HG03575 (cell line): ENCODE measurements at regions not wholly inside any gene's neighbourhood (a gene's known extent, or its start where the extent isn't known, plus 50 kb on each side); places are given as distances from the start of the nearest gene placed in this dataset.

Experiments used
- ATAC-seq: cut with Tn5 transposase; IDR thresholded peaks from one replicate; pipeline ENCODE4 v1.9.1; 2021; ENCODE audit not compliant: unreplicated experiment, insufficient number of reproducible peaks, low FRiP score; ENCODE audit errors: extremely low read depth

DNA sequence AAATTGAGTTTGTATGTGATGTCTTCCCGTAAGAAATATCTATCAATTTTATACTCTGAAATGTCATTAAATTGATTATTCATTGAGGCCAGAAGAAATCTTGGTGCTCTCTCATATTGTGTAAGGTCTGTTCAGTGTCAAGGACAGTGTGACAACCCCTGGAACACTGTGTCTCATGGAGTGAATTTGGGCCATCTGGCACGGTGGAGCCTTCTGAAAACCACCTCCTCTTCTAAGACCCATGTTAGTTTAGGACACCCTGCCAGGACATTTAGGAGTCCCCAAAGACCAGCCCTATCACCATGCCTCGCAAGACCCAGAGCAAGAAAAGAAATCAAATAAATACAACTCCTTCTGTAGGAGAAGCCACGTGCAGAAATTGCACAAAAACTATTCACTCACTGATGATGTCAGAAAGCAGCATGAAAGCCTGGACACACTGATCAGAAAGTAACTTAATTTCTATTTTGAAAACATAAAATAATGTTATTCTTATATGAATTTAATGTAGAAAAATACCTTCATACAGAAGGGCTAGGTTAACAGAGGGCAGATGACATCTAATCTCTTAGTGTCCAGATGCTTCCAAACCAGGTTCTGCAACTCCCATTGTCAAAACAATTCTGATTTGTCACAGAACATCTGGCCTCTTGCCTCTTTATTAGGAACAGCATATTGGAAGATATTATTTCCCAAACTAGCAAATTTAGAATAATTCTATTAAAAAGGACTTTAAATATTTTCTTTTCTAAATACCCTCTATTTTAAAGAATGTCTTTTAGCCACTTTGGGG, 298.8 kb downstream of the NR2F1-AS1 start:
- no peak for ATAC-seq

DNA sequence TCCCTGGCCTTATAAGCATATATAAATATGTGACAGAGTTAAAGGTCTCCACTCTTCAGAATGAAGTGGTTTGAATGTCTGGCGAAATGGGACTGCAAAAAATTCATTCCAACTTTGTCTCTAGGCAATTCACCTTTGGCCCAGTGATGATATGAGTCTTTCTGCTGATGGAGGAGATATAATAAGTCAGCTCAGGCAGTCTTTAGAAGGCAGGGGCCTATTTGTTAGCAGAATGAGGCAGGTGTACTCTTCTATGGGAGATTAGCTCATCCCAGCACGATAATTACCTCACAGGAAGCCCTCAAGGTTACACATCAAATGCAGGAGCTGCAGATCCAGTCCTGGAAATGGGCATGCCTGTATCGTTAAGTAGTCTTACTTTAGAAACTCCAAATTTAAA, 300.5 kb downstream of the NR2F1-AS1 start:
- no peak for ATAC-seq

DNA sequence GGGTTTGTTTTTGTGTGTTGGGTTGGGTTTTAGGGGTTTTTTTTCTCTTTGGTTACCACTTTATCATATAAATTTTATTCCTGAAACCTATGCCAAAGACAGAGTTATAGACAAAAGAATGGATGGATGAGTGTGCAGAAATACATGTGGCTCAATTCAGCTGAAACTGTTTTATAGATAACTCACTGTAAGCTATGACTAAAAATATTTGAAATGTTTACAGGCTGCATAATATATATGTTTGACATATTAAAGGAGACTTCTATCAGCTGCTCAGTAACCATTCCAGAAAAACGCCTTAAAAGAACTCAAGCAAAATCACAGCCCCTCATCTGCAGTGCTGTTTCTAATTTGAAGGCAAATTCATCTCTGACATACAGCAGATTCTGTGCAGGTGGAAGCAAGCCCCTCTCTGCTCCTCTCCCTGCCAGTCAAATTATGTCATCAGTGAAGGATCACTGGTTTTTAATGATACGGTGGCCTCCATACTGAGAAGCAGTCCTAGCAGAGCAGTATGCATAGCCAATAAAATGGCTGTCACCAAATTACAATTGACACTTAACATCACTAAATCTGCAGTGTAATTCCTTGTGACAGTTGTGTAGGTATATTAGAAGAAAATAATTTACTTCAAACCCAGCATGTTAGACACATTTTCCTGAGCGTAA, 301.6 kb downstream of the NR2F1-AS1 start:
- no peak for ATAC-seq

DNA sequence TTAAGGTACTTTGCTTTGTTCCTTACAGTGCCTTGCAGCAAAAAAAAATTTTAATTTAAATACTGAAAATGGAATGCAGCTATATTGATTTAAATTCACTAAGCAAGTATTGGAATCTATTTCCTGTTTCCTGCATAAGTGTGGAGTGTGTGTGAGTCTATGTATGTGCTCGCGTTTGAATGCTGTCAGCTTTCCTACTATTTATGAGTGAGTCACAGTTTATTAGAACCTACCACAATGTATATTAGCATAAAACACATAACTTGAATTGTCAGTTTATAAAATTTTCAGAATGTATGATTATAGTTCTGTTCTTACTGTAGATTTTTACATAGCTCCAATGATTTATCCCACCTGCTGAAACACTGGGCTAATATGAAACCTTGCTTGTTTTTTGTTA, 302.1 kb downstream of the NR2F1-AS1 start:
- no peak for ATAC-seq

DNA sequence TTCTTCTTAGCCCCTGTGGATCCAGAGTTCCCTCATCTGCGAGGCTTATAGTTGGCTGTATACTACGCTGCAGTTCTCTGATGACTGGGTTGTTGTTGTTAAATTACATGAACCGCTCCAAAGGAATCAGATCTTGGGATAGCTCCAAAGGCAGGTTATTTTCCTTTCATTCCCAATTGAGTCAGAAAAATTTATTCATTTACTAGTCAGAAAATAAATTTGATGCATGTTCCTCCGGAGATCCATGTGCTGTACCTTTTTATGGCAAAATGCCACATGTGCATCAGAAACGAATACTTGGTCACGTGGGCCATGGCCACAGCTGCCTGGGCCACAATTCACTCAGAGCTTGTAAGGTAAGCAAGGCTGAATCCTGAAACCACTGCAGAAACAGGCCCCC, 304.0 kb downstream of the NR2F1-AS1 start:
- no peak for ATAC-seq

DNA sequence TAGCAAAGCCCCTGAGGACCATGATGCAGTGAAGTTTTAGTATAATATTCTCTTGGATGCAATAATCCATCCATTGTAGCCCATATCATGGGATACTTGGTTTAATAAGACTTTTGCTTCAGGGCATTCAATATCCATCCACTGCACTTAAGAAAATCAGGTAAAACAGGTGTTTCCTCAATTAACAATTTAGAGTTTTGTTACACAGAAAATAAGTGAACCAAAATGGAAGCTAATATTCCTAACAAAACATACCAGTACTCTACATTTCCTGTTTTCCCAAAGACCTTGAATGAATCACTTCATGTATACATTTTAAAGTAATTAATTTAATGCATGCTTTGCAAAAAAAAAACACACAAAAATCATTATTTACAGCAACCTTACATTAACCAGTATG, 305.6 kb downstream of the NR2F1-AS1 start:
- ATAC-seq: no peak

DNA sequence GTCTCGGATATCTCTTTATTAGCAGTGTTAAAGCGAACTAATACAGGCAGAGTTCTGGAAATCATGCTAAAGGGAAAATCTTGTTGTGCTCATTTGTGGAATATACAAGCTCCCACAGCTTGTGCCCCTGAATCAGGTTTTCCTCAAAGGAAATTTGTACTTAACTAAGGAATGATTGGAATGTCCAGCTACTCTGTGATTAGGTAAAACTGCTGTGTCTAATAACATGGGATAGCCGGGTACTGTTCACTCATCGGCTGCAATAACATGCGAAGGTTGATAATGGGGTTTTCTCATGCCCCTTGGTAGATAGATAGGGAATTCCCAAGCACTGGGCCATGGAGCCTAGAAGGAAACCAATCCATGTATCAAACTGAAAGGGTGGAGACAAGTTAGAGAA, 306.7 kb downstream of the NR2F1-AS1 start:
- ATAC-seq: no peak

DNA sequence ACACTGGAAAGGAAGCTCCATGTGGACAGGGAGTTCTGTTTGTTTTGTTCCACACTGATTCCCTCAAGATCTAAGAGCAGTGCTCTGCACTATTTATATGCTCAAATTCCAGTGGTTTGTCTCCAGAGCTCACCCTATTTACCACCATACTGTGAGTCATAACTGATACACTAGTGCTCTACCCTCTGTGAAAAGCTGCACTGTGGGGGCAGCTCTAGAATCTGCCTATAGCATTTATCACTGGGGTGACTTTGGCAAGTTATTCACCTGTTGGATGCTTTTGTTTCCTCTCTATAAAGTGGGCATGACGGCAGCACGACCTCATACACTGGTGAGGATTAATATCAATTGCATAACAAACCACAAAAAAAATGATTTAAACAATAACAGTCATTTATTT, 307.8 kb downstream of the NR2F1-AS1 start:
- ATAC-seq: no peak

DNA sequence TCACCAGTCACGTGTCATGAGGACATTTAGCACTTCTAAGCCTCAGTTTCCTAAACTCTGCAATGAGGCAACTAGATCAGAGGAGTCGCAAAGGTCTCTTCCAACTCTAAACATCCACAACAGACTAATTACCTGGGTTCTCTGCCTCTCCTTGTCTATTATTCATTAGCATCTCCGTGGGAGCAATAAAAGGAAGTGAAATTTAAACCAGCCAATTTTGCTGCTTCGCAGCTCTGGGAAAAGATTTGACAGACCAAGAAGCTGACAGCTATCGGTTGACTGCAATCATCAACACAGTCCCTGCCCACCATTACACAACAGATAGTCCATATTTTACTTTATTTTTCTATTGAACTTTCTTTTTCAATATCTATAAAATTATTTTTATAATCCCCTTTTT, 308.9 kb downstream of the NR2F1-AS1 start:
- ATAC-seq: no peak

DNA sequence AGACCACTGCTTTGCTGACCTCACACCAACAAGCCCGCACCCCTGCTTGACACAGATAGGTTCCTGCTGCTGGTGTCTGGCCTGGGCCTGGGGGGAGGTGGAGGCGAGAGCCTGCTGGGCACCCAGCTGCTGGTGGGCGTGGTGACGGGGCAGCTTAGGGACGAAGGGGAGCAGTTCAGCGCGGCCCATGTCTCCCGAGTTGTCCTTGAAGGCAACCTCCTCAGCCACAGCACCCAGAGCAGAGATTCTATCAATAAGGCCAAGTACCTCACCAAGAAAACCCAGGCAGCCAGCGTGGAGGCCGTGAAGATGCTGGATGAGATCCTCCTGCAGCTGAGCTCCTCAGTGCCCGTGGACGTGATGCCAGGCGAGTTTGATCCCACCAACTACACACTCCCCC, 313.3 kb downstream of the NR2F1-AS1 start:
- no peak for ATAC-seq

DNA sequence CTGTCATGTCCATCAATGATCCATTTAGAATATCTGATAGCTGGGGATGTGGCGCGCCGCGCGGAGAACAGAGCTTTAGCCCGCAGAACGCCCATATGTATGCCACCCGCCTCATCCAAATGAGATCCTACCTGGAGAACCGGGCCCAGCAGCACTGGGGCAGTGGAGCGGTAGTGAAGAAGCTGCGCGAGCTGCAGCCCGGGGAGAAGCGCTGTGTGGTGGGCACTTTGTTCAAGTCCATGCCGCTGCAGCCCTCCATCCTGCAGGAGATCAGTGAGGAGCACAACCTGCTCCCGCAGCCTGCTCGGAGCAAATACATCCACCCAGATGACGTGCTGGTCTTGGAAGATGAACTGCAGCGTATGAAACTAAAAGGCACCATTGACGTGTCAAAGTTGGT, 313.7 kb downstream of the NR2F1-AS1 start:
- no peak for ATAC-seq

DNA sequence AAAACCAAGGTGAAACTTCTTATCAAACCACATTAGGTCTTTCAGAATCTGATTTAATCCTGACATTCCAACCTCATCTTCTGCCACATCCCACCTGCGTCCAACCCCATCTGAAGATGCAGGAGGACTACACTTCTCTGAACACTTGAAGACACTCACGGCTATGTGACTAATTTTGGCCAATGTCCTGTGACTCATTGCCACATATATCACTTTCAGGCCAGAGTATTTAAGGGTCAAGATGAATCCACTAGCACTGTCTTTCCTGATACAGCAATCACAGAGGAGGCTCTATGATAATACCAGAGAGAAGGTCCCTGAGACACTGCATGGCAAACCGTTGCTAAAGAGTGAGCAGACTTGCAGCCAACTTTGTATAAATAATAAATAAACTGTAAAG, 323.4 kb downstream of the NR2F1-AS1 start:
- no peak for ATAC-seq

DNA sequence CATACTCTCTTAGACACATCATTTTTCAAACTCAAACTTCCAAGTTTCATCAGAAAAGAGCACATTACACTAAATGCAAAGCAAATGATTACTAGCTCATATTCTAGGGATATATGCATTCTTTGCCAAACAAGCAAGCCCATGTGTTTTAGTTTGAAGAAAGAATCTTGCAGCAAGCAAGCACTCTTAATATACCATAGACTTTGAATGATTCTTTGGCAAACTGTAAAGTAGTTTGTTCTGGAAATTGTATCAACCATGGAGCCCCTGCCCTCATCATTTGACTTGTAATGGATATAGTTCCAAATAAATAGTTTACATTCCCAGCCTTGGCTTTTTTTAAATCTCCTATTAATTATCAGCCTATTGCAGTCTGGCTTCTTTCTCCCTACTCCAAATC, 325.2 kb downstream of the NR2F1-AS1 start:
- no peak for ATAC-seq

DNA sequence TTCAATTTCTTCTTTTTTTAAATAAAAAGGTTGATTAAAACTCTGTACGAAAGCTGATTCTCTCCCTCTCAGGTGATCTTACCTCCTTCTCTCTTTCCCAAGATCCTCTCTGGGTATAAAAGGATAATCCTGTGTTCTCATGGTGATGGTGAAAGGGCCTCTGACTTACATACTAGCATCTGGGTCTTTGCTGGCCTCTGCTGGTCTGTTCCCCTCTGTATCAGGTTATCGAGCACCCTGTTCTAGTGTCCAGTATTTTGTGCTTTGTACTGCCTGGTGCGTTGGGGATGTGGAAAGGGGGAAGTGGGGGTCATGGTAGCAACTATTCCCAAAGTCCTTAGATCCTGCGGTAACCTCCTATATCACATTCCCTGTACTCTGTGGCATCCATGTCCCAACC, 328.9 kb downstream of the NR2F1-AS1 start:
- no peak for ATAC-seq

DNA sequence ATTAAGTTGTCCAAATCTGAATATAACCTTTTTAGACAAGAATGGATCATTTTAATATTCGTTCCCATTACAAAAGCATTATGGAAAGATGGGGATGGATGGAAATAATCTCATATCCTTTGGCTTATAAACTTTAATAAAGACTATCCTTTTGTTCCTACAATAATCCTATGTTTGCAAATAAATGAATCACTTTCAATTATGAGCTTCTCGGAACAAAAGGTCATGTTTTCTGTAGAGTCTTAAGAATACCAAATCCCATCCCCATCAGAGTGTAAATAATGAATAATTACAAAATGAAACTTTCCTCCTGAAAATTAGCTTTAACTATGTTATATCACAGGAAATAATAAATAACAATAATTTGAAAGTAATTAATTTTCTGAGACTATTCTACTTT, 329.7 kb downstream of the NR2F1-AS1 start:
- no peak for ATAC-seq

DNA sequence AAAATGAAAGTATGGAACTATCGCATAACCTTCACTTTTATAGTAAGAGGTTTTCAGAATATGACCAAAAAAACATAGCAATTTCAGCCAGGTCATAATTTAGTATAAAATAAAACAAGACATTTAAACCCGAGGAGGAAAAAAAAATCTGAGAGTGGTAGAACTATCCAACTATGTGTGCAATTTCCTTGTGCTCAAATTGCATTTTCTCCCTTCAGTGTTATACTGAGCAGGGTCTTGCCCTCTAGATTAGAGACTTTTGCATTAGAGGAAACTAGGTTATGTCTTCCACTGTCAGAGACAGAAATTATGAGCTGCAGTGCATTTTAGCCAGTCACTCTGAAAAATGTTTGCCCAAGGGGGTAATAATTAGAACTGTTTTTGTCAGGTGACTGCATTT, 330.6 kb downstream of the NR2F1-AS1 start:
- no peak for ATAC-seq

DNA sequence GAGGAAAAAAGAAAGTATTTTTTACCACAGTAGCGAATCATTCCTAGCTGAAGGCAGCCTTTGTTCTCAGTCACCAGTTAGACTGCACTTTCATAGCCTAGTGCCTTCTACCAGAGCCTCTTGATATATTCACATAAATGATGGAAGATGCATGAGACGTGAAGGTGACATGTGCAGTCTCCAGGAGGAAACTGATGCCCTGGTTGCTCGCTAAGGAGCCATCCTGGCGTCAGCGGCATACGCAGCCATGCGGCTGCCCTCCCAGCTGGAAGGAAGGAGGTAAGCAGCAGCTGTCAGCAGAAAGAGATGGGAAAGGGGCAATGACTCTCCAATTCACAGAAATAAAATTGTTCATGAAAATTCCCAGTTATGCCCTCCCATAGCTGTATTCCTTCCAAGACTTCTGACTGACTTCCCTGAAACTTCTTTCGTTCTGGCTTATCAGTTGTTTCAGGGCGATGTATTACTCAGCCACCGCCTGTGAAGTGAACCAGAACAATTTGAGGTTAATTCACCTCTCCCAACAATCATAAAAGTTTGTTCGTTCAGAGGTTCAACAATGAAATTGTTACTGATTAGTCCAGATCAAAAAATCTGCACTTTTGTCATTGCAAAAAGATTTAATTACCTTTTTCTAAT, 331.2 kb downstream of the NR2F1-AS1 start:
- ATAC-seq: no peak

DNA sequence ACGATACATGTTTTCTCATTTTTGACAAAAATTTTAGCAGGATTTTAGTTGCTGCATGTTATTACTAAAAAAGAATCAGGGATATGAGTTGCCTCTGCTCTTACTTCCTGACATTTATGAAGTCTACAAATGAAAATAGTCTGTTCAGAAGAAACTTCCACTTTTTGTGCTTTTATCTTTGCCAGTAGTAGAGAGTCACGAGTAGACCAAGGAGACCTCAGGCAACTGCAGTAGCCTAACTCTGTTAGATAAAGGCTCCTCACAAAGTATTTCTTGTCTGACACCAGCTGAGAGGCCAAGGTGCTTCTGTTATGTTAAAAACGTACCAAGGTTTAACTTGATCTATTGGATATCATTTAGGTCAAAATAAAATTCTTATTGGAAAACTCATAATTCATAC, 333.9 kb downstream of the NR2F1-AS1 start:
- no peak for ATAC-seq

DNA sequence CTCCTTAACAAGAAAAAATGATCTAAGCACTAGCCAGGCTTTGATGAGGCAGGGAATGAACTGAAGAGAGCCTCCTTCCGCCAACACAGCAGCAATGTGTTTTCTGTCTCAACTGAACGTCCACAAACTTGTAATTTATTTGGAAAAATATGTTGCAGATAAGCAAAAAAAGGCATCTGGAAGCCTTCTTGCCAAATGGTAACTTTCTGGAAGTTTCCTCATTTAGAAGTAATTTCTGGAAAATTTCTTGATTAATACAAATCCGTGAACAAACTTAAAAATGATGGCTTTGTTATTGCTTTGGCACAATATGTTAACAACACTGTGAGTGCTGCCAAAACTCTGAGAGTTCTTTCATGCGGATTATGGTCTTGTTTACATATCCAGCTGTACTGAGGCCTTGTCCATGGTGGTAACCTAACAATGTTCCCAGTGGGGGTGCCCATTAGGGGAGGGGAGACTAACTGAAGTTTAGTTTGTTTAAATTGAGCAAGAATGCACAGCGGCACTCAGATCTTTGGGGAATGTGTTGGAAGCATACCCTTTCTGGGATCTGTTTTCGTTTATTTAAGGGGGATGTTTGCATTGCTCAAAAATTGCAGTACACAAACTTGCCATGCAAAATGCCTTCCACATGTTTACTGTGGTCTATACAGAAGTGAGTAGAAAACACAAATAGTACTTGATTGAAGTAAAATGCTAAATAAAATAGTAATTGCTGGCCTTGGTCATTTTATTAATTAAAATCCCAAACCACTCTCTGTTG, 334.7 kb downstream of the NR2F1-AS1 start:
- no peak for ATAC-seq

DNA sequence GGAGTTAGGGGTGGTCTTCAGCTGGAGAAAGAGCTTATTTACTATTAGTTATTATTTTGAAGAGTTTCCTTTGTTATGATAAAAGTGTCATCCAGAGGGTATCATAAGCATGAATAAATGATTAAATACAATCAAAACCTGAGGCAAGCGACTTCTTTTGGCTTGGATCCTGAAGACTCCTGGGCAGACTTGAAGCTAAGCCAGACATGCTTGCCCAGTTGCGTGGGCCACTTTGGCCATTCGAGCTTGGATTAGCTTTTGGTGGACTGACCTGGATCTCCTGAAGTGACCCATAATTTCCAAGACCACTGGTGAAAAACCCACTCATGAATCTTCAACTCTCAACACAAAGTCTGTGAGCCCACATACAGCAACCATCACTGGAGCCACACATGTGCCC, 335.8 kb downstream of the NR2F1-AS1 start:
- no peak for ATAC-seq
